ENCODE measurements at regions not wholly inside any gene's neighbourhood (a gene's known extent, or its start where the extent isn't known, plus 50 kb on each side); places are given as distances from the start of the nearest gene placed in this dataset.

GRCh38 chr17:74114881-74115470 is 88.5 kb upstream of the RPL38 start:
- TF ChIP-seq IRF9 (tag; IDR thresholded peaks at IDR 0.05) (no peak), EP300 (IDR thresholded peaks at IDR 0.05; ENCODE audit: low read length) (no peak), BHLHE40 (IDR thresholded peaks at IDR 0.05; ENCODE audit: low read length) (no peak), RFX7 (CRISPR knock-in tag; IDR thresholded peaks at IDR 0.05) (no peak), REST (IDR thresholded peaks at IDR 0.05; ENCODE audit: borderline replicate concordance) (no peak), REST (CRISPR knock-in tag; IDR thresholded peaks at IDR 0.05; ENCODE audit: low read depth) (no peak), ZNF655 (CRISPR knock-in tag; IDR thresholded peaks at IDR 0.05) (no peak), NRF1 (conservative IDR thresholded peaks at IDR 0.05 in 1 of 2, IDR thresholded peaks at IDR 0.05 in 1 of 2) (no peak), ZNF224 (CRISPR knock-in tag; IDR thresholded peaks at IDR 0.05) (no peak), ZFP30 (CRISPR knock-in tag; IDR thresholded peaks at IDR 0.05; ENCODE audit: borderline replicate concordance) (no peak)
